Right lobe of liver (tissue), 4 donors: ENCODE measurements at regions not wholly inside any gene's neighbourhood (a gene's known extent, or its start where the extent isn't known, plus 50 kb on each side); places are given as distances from the start of the nearest gene placed in this dataset.

Experiments
- CTCF ChIP-seq, 4 donors: fragments of 200-600 bp in 3 of 4; fragments of 450-650 bp in 1 of 4; IDR thresholded peaks; one replicate each; pipeline versions ENCODE4 v1.5.1 to v1.8.0; 2016 to 2022; ENCODE audit warnings: antibody characterized with exemption in 4 of 4, mild to moderate bottlenecking in 2 of 4
- POLR2A ChIP-seq: fragments of 450-650 bp; IDR thresholded peaks from one replicate; pipeline ENCODE4 v1.6.1; 2017; ENCODE audit warnings: antibody characterized with exemption, mild to moderate bottlenecking
- donor health status: DM: no; HTN: no; CAD: no.
- donor health status: DM: no; HTN: no; CAD: no.
- donor health status: DM: no; HTN: yes; CAD: no.

GRCh38 chr18:25810736-25811135 lies 279.7 kb downstream of the SS18 start:
- TF ChIP-seq POLR2A (no peak), CTCF (IDR thresholded peaks at IDR 0.05) (no peak)
